MM.1S (cell line): ENCODE measurements at regions not wholly inside any gene's neighbourhood (a gene's known extent, or its start where the extent isn't known, plus 50 kb on each side); places are given as distances from the start of the nearest gene placed in this dataset.

Experiments used
- DNase-seq: peaks from one replicate; pipeline ENCODE4 v3.0.0-alpha.2; 2015
- H2AFZ ChIP-seq: fragments of 300-600 bp; sonication (generic); 2 replicates; pipeline ENCODE4 v1.6.0; 2016; ENCODE audit warnings: antibody characterized with exemption, low read length
- H3F3A ChIP-seq: fragments of 300-600 bp; sonication (generic); 2 replicates; pipeline ENCODE4 v1.6.1; 2016; ENCODE audit warnings: mild to moderate bottlenecking, antibody characterized with exemption, low read length, moderate library complexity, mixed read lengths; ENCODE audit not compliant: insufficient read depth
- H3K27ac ChIP-seq: fragments of 300-600 bp; sonication (generic); 2 replicates; pipeline ENCODE4 v1.5.1; 2016; ENCODE audit warnings: mild to moderate bottlenecking, low read length
- H3K27me3 ChIP-seq: fragments of 300-600 bp; sonication (generic); replicated peaks from 2 replicates; pipeline ENCODE4 v1.6.0; 2016; ENCODE audit warnings: low read length; ENCODE audit not compliant: insufficient read depth
- H3K36me3 ChIP-seq: fragments of 300-600 bp; sonication (generic); replicated peaks from 2 replicates; pipeline ENCODE4 v1.6.1; 2016; ENCODE audit warnings: mild to moderate bottlenecking, low read length, mixed read lengths; ENCODE audit not compliant: insufficient read depth
- H3K4me1 ChIP-seq: fragments of 300-600 bp; sonication (generic); 2 replicates; pipeline ENCODE4 v1.6.1; 2016; ENCODE audit warnings: low read length, mixed read lengths
- H3K4me2 ChIP-seq: fragments of 300-600 bp; sonication (generic); 2 replicates; pipeline ENCODE4 v1.6.0; 2016; ENCODE audit warnings: low read depth, low read length
- H3K4me3 ChIP-seq: fragments of 300-600 bp; sonication (generic); 2 replicates; pipeline ENCODE4 v1.5.1; 2016; ENCODE audit warnings: low read length, mixed read lengths
- H3K79me2 ChIP-seq: fragments of 300-600 bp; sonication (generic); 2 replicates; pipeline ENCODE4 v1.6.1; 2016; ENCODE audit warnings: mixed run types, low read length, mixed read lengths
- H3K9ac ChIP-seq: fragments of 300-600 bp; sonication (generic); 2 replicates; pipeline ENCODE4 v1.6.1; 2016; ENCODE audit warnings: low read length, mixed read lengths
- H3K9me2 ChIP-seq: fragments of 300-600 bp; sonication (generic); replicated peaks from 2 replicates; pipeline ENCODE4 v1.6.1; 2016; ENCODE audit warnings: mild to moderate bottlenecking, low read length, mixed read lengths; ENCODE audit not compliant: insufficient read depth
- H3K9me3 ChIP-seq: fragments of 300-600 bp; sonication (generic); replicated peaks from 2 replicates; pipeline ENCODE4 v1.6.1; 2016; ENCODE audit warnings: mild to moderate bottlenecking, low read length, mixed read lengths; ENCODE audit not compliant: insufficient read depth
- H4K20me1 ChIP-seq: fragments of 300-600 bp; sonication (generic); 2 replicates; pipeline ENCODE4 v1.6.1; 2016; ENCODE audit warnings: mild to moderate bottlenecking, low read length, moderate library complexity, mixed read lengths; ENCODE audit not compliant: insufficient read depth
- CTCF ChIP-seq: fragments of 300-600 bp; sonication (generic); IDR thresholded peaks from 2 replicates; pipeline ENCODE4 v1.5.1; 2016; ENCODE audit warnings: antibody characterized with exemption, low read length, mixed read lengths
- EZH2 ChIP-seq: fragments of 300-600 bp; sonication (generic); optimal IDR thresholded peaks from 2 replicates; pipeline ENCODE3; 2017; ENCODE audit warnings: low read depth, mild to moderate bottlenecking, antibody characterized with exemption, low read length, mixed read lengths
- EZH2phosphoT487 ChIP-seq: fragments of 300-600 bp; sonication (generic); IDR thresholded peaks from 2 replicates; pipeline ENCODE4 v1.6.1; 2018; ENCODE audit warnings: antibody characterized with exemption, low read length

- Histone ChIP-seq H3K27ac (no peak overlapping the region), H3K36me3 (no peaks in the 10 kb centered on the region), H4K20me1 (no peaks in the 10 kb centered on the region), H3K79me2 (no peaks in the 10 kb centered on the region), H3K4me3 (no peak overlapping the region), H3K4me2 (no peak overlapping the region), H2AFZ (no peak overlapping the region), H3K9me3 (no peaks in the 10 kb centered on the region), H3K4me1 (no peaks in the 10 kb centered on the region), H3K27me3 (no peaks in the 10 kb centered on the region), H3K9me2 (no peaks in the 10 kb centered on the region), H3K9ac (no peak overlapping the region), H3F3A (no peaks in the 10 kb centered on the region)
- no peak for TF ChIP-seq EZH2
- no peak for TF ChIP-seq EZH2phosphoT487
- TF ChIP-seq CTCF: no peak
- DNase-seq: no peak
Measured at GRCh38 chr7:38021892-38022291, 101.5 kb downstream of the EPDR1 start.

GRCh38 chr7:38025815-38026214 lies 105.4 kb downstream of the EPDR1 start:
- H3K79me2 ChIP-seq: no peaks in the 10 kb centered on the region
- no peak overlapping the region for H3K27ac ChIP-seq
- H3F3A ChIP-seq: no peaks in the 10 kb centered on the region
- H3K27me3 ChIP-seq: no peaks in the 10 kb centered on the region
- H3K4me2 ChIP-seq: no peak overlapping the region
- no peaks in the 10 kb centered on the region for H4K20me1 ChIP-seq
- H3K9ac ChIP-seq: no peak overlapping the region
- H3K9me3 ChIP-seq: no peaks in the 10 kb centered on the region
- no peak for DNase-seq
- H3K4me3 ChIP-seq: no peak overlapping the region
- no peaks in the 10 kb centered on the region for H3K36me3 ChIP-seq
- H2AFZ ChIP-seq: no peak overlapping the region
- H3K4me1 ChIP-seq: no peaks in the 10 kb centered on the region
- no peaks in the 10 kb centered on the region for H3K9me2 ChIP-seq
- TF ChIP-seq EZH2phosphoT487 (no peak), EZH2 (no peak), CTCF (no peak)

GRCh38 chr7:38027884-38028455 lies 107.5 kb downstream of the EPDR1 start:
- Histone ChIP-seq H3F3A (no peaks in the 10 kb centered on the region), H2AFZ (no peak overlapping the region), H3K4me2 (no peak overlapping the region), H3K36me3 (no peaks in the 10 kb centered on the region), H3K4me3 (no peak overlapping the region), H3K27me3 (no peaks in the 10 kb centered on the region), H3K79me2 (no peaks in the 10 kb centered on the region), H3K9me3 (no peaks in the 10 kb centered on the region), H4K20me1 (no peaks in the 10 kb centered on the region), H3K27ac (no peak overlapping the region), H3K4me1 (no peaks in the 10 kb centered on the region), H3K9ac (no peak overlapping the region), H3K9me2 (no peaks in the 10 kb centered on the region)
- no peak for DNase-seq
- no peak for TF ChIP-seq EZH2
- no peak for TF ChIP-seq EZH2phosphoT487
- no peak for TF ChIP-seq CTCF
